DMS114 treated with DMSO at 0.1 percent for 48 hours (cell line): ENCODE measurements at regions not wholly inside any gene's neighbourhood (a gene's known extent, or its start where the extent isn't known, plus 50 kb on each side); places are given as distances from the start of the nearest gene placed in this dataset.

Experiments used
- DNase-seq: peaks from one replicate; lab custom pipeline; 2025; ENCODE audit not compliant: unreplicated experiment; lab: John Stamatoyannopoulos, UW

DNA sequence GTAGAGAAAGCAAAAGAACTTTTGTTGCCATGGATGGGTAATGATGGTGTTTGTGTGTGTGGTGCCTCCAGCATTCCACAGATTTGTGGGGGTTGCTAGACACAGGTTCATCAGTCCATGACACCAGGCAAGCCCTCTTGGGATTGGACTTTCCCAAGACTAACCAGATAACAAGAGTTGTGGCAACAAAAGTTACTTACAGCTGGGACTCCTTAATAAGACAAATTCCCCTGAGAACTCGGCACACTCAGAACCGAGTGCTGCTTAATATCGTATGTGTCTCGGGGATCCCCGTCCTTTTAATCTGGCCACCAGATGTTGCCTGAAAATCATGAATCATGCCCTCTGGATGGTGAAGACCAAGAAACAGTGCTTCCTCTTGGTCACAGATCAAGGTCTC, 193.3 kb downstream of the AJAP1 start:
- DNase-seq = no peak
